ENCODE measurements at regions not wholly inside any gene's neighbourhood (a gene's known extent, or its start where the extent isn't known, plus 50 kb on each side); places are given as distances from the start of the nearest gene placed in this dataset.

DNA sequence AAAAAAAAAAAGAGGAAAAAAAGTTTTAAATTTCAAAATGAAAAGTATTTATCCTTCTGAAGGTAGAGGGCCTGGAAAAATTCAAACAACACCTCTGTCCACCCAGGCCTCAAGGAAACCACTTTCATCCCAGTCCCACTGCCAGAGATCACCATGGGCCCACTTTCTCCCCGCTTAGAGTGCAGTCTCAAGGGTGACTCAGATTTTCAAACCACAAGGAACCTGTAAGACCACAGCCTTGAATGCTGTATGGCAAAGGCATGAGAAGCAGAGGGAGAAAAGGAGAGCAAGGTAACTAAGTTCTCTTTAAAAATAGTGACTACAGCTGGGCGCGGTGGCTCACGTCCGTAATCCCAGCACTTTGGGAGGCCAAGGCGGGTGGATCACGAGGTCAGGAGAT, 87.9 kb upstream of the PACRGL start:
- FAIRE-seq = no peak

DNA sequence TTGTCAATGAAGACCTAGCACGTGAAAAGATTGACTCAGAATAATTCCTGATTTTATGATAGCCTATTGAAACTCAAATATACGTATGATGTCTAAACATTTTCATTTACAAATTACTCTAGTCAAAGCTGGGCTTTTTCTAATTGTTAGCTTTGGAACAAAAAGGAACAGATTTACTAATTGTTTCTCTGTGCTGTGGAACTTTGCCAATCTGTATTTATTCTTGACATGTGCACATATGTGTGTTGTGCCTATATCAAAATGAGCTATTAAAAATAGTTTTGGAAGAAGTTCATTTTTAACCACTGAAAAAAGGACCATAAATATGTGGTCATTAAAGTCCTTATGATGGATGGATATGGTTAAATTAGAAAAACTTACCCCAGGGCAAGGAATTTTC, 85.4 kb upstream of the PACRGL start:
- no peak for FAIRE-seq

DNA sequence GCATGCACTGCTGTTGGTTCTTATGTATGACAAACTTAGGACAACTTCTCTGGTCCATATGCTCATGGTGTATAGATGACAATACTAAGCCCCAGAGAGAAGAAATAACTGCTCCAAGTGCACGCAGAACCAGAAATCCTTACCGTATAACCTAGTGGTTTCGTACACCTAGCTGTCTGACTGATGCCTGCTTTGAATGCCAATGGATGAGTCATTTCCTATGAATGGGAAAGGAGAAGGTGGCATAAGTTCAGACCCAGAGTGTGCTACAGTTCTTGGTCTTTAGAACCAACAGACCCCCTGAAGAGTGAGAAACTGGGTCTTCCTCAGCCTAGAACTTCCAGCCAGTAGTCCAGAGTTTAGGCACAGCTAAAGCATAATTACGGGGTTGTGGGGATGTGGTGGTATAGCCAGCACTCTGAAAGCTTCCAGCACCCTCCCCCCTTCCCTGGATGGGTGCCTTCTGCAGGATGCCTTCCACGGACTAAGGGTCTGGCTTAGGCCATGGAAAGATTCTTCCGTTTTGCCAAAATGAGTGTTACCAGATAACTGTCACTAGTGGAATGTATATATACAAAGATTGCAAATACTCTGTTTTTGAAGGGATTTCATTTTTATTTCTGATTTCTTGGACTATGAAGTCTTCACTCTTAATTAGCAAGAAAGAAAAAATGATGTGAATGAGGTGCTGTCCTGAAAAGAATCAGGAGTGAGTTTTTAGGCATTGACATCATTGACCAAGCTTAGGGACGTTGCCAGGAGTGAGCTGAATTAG, 84.6 kb upstream of the PACRGL start:
- FAIRE-seq = no peak

DNA sequence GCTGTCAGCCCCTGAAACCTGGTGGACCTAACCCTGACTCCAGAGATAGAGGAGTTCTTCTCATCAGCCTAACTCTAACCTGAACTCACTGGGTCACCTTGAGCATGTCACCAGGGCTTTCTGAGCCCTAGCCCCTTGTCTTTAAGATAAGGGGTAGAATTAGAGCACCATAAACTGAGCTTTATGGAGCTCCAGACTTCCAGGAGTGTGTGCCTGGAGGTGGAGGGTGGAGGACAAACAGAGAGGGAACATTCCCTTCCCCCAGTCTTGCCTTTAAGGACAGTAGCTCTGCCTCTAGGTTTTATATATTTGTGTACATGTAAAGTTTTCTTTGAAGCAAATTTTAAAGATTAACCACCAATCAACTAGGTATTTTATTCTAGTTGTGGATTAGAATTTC, 83.9 kb upstream of the PACRGL start:
- FAIRE-seq = no peak

DNA sequence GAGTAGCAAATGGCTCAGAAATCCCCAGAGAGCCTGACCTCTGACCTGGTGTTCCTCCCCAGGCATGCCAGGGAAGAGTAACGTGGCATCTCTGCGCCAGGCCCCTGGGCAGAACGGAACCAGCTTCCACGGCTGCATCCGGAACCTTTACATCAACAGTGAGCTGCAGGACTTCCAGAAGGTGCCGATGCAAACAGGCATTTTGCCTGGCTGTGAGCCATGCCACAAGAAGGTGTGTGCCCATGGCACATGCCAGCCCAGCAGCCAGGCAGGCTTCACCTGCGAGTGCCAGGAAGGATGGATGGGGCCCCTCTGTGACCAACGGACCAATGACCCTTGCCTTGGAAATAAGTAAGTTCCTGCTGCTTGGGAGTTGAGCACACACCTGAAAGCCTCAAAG, 83.4 kb upstream of the PACRGL start:
- FAIRE-seq = no peak

DNA sequence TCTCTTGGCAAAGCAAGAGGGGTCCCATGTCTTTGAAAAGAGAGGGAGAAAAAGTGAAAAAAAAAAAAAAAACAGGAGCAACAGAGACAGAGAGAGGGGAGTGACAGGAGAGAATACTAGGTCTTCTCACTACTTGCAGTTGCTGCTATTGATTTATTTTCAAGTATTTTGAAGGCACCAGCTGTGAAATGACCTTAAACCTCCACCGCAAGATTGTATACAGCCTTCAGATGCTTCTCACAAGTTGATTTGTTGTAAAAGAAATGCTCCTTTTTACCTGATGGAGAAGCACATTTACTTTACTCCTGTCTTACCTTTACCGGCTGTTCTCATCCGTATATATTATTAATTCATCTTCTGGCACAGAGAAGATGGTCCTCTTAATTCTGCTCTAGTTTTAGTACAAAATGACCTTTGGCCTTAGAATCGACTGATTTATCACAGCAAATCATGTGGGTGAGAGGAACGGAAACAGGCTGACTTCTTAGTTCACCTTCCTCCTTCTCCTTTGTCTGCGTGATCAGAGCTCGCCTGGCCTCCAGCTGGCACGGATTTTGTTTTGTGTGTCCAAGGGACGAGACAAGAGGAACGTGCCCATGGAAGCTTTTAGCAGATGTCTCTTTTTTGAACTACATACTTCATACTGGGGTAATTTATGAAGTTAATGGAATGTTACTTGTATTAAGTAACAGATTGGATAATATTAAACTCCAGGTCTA, 82.4 kb upstream of the PACRGL start:
- FAIRE-seq = no peak

DNA sequence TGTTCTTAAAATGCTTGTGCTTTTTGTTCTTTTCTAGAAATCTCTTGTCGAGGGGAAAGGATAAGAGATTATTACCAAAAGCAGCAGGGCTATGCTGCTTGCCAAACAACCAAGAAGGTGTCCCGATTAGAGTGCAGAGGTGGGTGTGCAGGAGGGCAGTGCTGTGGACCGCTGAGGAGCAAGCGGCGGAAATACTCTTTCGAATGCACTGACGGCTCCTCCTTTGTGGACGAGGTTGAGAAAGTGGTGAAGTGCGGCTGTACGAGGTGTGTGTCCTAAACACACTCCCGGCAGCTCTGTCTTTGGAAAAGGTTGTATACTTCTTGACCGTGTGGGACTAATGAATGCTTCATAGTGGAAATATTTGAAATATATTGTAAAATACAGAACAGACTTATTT, 81.5 kb upstream of the PACRGL start:
- FAIRE-seq = no peak

DNA sequence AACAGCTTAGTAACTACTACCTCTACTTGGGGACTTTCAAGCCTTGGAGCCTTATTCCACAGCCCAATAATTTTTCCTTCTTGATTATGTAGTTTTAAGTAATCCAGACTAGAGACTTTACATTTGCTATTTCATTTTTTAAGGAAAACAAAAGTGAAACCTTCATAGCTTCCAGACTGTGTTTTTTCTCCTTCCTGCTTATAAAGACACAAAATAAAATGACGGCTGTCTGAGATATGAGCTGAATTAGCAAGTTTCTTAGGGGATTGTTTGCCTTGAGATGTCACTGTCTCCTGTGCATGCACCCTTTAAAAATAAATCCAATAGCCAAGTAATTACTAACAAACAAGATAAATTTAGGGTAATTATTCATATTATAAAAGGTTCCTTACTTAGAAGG, 78.8 kb upstream of the PACRGL start:
- no peak for FAIRE-seq

DNA sequence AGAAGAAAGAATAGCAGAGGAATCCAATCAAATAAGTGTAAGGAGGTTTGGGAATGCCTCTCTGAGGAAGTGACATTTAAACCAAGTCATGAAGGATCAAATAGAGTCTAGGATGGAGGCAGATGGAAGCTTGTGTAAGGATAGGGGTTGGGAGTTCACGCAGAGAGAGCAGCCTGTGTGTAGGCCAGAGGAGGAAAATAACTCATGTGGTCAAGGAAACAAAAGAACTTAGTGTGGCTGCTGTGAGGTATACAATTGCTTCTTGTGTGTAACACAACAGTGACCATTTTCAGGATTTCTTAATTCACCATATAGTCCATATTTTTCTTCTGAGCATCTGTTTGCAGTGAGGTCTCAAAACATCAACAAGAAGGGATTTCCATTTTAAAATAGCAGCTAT, 77.6 kb upstream of the PACRGL start:
- no peak for FAIRE-seq

DNA sequence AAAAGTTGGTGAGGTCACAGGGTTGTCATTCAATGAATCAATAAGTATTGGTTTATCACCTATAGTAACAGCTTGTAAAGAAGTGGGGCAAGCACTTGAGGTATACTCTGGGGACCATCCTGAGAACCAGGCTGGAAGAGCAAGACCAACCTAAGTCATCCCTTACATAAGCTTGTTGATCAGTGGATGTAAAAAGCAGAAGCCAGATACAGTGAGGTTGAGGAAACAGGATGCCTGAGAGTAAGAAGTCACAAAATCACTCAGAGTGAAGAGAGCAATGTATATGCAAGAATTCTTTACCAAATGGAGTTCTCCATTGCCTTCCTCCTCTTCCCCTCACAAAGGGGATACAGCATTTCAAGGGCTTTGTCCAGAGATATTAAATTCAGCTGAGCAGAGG, 76.3 kb upstream of the PACRGL start:
- FAIRE-seq = no peak

DNA sequence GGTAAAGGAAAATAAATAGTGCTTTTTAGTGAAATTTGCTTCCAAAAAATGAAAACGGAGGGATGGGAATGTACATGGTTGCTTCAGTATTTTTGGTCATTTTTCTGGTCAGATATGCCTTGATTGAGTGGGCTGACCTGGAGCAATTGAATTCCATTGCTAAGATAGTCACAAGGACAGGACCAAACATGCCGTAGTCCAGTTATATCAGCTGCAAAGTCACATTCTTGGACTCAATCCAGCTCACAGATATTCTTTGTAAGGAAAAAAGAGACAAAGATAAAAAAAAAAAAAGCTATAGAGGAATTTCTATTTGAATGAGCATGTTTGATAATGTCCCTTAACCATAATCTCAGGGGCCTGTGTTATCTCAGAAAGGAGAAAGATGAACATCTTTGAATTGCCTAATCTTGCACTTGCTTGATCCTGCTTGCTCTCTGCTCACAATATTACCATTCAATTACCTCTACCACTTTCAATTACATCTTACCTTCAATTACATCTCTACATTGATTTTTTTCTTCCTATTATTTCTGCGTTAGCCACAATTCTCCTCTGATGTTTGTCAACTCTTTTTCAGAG, 75.4 kb upstream of the PACRGL start:
- no peak for FAIRE-seq

DNA sequence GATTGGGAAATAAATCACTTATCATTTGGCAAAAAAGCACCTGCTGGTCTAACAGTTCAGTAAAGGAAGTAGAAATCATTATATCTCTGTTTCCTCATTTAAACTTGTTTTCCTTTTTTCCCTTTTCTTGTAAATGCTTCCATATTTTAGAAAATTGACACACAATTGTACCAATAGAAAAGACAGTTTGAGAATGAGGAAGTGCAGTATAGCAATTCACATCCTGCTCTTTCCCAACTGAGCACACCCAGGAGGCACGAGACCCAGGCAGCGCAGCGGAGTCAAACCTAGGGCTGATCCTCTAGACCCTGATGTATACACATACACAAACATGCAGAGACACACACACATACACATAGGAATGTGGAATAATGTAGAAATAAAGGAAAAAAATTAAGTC, 74.8 kb upstream of the PACRGL start:
- no peak for FAIRE-seq

DNA sequence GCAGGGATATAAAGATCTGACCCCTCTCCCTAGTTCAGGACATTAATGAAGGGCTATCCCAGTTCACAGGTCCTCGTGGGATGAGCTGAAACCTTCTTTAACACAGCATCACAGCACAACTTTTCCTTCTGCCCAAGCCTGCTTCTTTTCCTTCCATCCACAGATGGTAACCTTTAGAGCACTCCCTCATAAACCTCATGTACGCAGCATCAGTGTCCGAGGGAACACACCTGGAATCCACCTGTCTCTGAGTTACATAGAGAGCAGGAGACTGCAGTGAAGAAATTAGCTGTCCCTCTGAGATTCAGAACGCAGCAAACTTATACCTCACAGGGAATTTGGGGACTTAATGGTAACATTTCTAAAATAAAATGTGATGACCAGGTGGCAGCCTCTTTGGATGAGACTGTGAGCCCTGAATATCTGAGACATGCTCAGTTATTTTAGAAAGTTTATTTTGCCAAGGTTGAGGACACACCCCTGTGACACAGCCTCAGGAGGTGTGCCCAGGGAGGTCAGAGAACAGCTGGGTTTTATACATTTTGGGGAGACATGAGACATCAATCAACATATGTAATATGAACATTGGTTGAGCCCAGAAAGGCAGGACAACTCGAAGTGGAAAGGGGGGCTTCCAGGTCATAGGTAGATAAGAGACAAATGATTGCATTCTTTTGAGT, 73.8 kb upstream of the PACRGL start:
- no peak for FAIRE-seq

DNA sequence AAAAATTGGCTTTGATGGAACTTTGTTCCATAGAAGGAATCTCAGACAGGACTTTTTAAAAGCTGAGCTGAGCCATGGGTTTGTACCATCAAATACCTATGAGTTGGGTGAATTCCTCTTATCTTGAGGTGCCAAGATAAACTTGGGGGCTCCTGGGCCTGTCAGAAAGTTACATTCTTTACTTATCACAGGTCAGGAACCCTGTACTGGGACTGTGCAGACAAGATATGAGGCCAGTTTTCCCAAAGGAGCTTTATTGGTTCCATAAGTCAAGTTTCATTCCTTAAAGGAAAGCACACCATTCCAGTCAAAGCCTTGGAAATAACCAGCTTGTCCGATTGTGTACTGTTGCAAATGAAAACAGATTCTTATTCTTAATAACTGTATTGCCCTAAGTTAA, 72.4 kb upstream of the PACRGL start:
- no peak for FAIRE-seq

DNA sequence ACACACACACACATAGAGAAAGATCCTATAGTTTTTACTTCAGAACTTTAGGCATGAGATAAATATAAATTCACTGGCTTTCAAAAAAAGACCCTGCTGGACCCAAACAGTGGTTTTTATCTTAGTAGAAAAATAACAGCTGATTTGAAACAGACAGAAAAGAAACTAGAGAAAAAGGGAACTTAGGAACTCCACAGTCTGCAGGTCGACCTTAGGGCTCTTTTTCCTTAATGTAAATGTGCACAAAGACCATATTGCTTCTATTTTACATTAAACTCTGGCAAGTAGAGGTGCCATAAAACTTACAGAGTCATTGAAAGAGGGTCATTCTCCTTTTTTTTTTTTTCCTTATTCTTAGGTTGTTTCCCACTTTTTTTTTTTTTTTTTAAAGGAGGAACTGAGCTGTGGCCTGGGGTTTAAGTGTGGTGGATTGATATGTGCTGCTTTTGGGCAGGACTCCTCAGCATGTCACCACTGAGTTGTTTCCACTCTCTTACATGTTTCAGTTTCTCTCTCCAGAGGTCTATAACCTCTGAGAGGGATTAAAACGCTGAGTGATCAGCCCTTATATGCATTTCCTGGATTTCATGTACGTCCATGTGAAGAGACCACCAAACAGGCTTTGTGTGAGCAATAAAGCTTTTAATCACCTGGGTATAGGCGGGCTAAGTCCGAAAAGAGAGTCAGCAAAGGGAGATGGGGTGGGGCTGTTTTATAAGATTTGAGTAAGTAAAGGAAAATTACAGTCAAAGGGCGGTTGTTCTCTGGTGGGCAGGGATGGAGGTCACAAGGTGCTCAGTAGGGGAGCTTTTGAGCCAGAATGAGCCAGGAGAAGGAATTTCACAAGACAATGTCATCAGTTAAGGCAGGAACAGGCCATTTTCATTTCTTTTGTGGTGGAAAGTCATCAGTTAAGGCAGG, 70.8 kb upstream of the PACRGL start:
- no peak for FAIRE-seq

DNA sequence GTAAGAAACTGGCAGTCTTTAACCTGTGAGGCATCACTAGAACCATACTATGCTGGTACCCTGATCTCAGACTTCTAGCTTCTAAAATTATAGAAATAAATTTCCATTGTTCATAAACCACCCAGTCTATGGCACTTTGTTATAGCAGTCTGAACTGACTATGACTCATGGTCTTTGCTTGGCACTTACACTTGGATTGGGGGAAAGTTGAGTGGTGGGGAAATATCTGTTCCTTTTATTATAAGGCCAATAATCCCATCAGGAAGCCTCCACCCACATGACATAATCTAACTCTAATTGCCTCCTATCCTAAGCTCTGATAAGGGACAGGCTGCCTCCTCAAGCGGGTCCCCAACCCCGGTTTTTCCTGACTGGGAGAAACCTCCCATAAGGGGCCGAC, 61.4 kb upstream of the PACRGL start:
- FAIRE-seq = no peak

DNA sequence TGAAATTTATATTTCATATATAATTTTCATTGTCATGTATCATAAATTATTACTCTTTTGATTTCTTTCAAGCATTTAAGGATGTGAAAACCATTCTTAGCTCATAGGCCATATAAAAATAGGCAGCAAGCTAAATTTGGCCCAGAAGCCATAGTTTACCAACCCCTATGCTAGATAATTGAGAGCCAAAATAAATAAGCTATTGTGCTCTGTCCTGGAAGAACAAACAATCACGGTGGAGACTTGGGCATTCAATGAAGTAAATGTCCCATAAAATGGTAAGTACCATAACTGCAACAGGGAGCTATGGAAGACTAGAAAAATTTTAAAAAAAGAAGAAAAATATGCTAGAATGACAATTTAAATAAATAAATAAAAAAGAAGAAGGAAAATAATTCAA, 60.9 kb upstream of the PACRGL start:
- FAIRE-seq = no peak

DNA sequence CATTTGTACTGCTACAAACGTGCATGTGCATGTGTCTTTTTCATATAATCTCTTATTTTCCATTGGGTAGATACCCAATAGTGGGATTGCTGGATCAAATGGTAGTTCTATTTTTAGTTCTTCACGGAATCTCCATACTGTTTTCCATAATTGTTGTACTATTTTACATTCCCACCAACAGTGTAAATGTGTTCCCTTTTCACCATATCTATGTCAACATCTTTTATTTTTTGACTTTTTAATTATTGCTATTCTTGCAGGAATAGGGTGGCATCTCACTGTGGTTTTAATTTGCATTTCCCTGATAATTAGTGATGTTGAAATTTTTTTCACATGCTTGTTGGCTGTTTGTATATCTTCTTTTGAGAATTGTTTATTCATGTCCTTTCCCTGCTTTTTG, 59.3 kb upstream of the PACRGL start:
- FAIRE-seq = no peak

DNA sequence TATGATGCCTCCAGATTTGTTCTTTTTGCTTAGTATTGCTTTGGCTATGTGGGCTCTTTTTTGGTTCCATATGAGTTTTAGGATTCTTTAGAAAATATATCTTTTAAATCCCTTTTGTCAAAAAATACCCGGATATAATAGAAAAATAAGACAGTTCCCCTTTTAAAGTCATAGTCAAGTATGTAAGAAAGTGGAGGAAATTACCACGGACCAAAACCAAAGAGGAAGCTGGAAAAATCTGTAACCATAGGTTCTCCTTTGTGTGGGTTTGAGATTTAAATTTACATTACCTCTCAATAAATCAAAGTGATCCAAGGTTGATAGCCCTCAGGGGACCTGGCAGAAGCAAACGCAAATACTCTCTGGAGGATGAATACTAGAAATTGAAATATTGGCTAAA, 58.3 kb upstream of the PACRGL start:
- no peak for FAIRE-seq

DNA sequence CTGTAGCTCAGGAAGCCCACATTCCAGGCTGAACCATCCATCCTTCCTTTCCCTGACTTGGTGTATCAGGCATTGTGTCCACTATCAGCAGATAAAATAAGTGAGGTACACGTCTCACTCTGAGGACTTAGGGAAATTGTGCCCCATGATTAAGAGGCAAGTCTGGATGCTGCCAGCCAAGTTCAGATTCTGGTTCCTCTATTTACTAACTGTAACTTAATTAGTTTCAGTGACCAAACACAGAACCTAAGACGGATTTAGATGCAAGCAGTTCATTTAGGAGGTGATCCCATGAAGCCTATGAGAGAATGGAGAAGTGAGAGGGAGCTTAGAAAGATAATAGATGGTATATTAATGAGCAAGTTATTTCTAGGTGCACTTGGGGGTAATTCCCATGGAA, 56.6 kb upstream of the PACRGL start:
- FAIRE-seq = no peak

DNA sequence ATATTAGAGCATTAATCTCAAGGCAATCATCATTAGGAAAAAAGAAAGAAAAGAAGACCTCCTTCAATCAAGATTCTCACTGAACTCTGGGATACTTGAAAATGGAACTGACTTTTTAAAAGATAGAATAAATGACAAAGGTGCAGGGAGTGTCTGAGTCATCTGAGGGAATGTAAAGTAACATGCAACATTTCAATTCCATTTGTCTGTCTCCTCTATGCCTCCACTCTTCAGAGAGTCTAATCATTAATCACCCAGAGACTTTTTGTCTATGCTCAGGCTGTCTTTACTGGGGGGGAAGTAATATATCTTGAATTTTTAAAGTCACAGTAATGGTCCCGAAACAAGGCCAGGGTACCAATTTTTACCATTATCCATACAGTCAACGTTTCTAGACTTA, 55.0 kb upstream of the PACRGL start:
- FAIRE-seq = no peak

DNA sequence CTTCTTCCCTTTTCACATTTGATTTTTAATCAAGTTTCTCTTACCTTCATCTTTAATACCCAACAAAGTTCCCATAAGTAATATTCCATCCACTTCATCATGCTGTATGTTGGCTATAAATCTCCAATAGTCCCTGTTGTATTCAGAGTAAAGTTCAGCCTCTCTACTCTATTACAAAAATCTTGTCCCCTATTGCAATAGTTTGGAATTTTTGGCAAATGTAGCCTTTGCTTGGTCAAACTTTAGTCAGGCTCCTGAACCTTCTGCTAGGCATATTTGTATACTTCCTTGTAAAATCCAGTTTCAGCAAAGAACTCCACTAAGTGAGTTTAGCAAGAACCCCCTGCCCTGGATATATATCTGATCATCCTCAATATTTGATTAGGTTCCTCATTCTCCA, 54.0 kb upstream of the PACRGL start:
- no peak for FAIRE-seq

All from endometrium (tissue), 2 donors.